HG03135 (cell line): ENCODE measurements at regions not wholly inside any gene's neighbourhood (a gene's known extent, or its start where the extent isn't known, plus 50 kb on each side); places are given as distances from the start of the nearest gene placed in this dataset.

Source experiments
- ATAC-seq: cut with Tn5 transposase; IDR thresholded peaks from one replicate; pipeline ENCODE4 v1.9.1; 2021; ENCODE audit warnings: mild to moderate bottlenecking, moderate library complexity; ENCODE audit not compliant: unreplicated experiment

DNA sequence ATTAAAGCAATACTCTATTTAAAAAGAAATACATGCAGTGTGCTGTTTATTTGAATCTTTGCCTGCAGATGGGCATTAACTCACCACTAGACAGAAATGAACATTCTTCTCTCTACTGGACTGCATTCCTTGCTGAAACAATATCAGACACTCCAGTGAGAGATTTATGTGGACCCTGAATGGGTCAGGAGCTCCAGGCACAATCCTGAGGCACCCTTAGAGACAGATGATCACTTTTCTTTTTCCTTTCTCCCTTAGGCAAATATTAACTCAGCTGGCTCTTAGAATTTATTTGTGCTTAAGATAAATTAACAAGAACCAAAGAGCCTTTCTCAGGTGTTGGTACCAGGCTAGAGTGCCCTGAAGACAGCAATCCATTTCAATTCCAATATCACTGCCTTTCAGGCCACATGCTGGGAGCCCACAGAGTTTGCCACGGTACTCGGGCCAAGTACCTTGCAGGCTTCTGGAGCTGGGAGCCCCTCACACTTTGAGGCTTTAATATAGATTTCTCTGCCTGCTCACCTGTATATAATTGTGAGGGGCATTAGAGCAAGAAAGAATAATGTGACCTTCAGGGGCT is 173.0 kb downstream of the EMP1 start:
- no peak for ATAC-seq

DNA sequence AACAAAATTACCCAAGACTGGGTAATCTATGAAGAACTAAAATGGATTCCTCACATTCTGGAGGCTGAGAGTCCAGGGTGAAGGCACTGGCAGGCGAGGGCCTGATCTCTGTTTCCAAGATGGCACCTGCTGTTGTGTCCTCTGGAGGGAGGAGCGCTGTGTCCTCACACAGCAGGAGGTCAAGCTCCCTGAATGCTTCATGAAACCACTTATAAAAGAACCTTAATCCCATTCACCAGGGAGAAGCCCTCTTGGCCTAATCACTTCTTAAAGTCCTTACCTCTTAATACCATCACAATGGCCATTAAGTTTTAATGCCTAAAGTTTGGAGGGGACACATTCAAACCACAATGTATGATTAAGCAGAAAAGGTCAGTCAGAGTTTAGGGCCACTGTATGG is 172.4 kb downstream of the EMP1 start:
- ATAC-seq = no peak

DNA sequence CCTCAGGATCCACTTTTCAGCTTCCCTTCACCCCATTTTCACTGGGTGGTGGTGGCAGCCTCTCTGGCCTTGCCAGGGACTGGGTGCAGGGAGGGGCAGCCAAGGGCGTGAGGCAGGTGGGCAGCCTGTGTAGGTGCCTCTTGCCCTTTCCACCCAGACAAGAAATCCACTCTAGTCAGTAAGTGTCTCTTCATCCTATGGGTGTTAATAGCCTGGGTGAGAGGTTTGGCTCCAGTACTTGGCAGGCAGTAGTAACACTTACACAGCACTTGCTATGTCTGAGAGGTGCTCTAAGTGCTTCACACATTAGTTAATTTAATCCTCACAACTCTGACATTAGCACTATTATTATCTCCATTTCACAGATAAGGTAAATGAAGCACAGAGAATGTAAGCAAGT is 171.9 kb downstream of the EMP1 start:
- no peak for ATAC-seq

DNA sequence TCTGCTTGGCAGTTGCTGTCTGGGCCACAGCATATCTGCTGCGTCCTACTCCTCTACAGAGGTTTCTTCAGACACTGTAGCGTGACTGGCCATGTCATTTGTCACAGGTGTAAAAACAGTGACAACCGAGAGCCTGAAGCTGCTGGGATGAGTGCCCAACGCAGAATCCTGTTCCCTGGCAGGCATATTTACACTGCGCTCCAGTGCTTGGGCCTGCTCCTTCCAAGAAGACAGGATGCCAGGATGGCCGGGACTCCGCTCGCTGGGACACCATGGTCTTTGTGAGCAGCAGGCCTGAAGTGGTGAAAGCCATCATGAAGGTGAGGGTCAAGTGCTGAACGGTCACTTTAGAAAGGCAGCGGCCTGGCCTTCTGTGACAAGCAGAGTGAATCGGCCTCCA is 171.4 kb downstream of the EMP1 start:
- ATAC-seq = no peak

DNA sequence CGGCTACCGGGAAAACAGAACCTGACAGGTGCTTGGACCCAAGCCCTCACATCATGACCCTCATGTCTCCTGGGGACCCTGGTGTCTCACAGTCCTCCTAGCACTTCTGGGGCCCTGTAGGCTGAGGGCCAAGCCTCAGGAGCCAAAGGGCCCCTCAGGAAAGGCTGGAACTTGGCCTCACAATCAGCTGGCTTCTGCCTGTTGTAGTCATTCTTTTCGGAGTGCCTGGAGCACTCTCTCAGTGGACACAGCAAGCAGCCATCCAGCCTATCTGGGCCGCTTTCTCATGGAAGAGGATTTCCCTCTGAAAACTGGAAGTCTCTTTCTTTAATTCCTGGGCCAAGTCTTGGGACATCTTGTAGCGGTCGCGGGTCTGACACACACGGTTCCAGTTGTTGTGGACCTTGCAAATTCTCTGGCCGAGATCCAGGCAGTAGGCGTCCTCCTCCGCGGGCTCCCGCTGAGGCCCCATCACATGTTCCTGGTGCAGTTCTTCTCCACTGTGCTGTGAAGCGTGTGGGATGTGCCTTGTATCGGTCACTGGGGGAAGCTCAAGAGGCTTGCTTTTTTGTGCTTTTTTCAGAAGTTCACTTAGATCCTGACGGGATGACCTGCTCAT is 169.3 kb downstream of the EMP1 start:
- no peak for ATAC-seq

- ATAC-seq = no peak
Measured at GRCh38 chr12:13362260-13362841, 165.8 kb downstream of the EMP1 start.

DNA sequence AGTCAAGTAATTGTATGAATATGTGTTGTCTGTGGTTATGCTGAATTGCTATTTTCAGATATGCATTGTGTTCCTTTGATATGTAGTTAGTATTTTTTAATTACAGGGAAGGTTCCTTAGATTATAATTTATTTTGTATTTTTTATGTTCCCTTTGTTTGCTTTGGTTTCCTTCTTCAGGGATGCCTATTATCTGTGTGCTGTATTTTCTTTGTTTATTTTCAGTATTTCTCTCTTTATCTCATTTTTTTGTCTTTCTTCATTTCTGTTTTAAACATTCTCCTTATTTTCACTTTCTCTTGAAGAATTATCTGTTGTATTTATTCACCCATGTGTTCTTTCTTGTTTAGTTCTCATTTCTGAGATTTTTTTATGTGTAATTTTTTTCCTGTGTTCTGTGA is 163.1 kb downstream of the EMP1 start:
- no peak for ATAC-seq

DNA sequence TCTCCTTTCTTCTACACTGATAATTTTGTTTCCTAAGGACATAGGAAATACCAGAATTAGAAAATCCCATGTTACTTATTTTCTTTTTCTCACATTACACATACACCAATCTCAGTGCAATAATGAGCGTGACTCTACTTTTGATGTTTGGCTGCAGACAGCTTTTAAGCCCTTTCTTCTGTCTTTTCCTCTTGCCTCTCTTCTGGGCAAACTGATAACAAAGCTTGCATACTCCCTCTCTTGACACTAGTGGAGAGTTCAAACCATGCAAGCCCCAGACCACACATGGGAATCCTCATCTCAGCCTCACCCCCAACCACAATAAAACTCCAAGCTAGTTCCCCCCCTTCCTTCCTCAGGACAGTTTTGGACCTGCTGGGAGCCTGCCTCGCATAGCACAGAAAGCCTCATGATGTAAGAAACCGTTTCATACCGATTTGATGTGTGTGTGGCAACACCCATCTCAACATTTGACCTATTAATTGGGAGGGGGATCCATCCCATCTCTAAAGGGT is 161.9 kb downstream of the EMP1 start:
- no peak for ATAC-seq

- ATAC-seq = no peak
Measured at GRCh38 chr12:13350946-13351345, 154.4 kb downstream of the EMP1 start.

DNA sequence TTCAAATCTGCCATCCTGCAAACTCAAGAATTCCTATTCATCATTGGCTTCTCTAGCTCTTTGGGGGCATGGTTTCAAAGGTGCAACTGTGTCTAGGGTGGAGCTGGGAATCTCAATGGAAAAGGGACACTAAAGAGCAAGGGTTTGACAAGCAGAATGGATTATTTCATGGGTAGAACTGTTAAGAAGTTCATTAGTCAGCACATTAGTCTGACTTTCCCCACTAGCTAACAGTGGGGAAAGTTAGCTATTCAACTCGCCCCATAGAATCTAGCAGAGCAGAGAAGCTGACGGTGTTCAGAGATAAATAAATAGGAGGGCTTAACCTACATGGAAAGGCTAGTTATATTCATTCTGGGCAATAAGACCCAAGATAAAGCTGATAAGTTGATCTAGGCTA is 153.9 kb downstream of the EMP1 start:
- ATAC-seq = no peak

DNA sequence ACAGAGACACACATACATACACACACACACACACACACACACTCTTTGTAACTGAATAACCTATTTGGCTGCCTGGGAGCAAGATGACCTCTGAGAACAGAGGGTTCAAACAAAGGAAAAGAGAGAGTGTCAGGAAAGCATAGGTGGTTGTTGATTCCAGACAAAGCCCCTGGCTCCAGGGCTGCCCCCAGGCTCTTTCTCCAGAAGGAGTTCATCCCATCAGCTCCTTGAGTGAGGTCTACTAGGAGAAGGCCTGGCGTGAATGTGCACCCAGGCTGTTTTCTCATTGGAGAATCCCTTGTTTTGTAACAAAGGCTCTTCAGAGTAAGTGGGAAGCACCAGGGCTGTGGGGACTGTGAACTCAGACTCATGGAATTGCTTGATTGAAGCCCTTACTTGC is 151.9 kb downstream of the EMP1 start:
- no peak for ATAC-seq

DNA sequence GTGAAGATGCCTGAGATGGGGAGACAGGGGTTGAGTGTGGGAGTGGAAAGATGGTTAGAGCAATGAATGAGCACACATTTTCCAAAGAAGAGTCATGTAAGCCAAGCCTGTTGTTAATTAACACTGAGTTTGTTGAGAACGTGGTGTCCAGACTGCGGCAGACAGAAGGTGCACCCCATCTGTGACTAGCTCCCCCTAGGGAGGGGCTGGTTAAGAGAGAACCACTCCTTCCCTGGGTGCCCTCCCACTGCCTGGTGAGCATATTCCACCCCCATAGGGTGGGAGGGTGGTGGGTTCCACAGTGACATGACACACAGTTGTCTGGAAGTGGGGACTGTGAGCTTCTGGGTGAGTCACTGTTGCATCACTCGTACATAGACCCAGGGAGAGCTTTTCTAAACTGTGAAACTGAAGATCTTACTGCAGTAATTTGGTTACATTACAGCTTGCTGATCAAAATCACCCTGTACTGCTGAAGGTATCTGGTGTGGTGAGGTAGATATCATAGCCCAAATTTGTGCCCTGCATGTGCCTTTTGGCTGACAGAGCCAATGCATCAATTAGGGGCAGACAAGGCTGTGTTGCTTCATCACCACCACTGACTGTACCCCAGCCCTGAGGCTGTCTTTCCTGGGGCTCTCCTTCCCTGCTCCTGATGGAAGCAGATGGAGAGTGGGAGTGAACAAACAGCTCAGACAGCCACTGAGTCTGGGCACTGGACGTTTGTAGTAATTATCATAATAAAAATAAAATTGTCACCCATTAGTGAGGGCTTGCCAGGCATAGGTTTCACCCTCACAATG is 150.9 kb downstream of the EMP1 start:
- ATAC-seq = no peak

DNA sequence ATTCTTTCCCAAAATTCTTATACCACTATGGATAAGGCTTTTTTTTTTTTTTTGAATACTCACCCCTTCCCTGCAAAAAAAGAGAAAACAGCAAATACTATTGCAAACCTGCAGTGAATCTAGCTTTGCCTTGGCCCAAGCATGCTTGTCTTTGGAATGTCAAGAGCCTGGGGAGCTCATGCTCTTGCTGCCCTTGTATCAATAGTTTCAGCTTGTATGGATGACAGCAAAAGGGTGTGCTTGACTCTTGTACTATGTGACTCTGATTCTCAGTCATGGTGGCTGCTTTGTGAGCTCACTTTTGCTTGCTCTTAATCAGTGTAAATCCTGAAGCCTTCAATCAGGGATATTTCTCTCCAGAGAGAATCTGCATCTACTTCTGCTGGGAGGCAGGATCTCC is 149.2 kb downstream of the EMP1 start:
- ATAC-seq = no peak

DNA sequence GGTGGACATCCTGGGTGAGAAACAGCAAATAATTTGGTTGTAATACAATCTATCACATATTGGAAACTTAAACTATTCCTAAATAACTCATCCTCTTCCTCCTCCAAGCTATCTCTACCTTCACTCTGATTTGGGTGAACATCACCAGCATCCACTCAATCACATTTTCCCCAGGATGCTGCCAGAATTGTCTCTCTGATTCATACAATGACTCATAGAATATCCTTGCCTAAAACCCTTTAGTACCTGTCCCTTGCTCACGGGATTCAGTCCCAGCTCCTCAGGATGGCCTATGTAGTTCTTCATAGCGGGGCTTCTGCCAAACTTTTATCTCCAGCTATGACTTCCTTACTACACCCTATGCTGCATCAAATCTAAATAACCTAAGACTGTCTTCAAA is 146.8 kb downstream of the EMP1 start:
- ATAC-seq = no peak

GRCh38 chr12:13342971-13343370 is 146.4 kb downstream of the EMP1 start:
- ATAC-seq = no peak

GRCh38 chr12:13340149-13340548 is 143.6 kb downstream of the EMP1 start:
- ATAC-seq = no peak

GRCh38 chr12:13339538-13339937 is 143.0 kb downstream of the EMP1 start:
- ATAC-seq = no peak

DNA sequence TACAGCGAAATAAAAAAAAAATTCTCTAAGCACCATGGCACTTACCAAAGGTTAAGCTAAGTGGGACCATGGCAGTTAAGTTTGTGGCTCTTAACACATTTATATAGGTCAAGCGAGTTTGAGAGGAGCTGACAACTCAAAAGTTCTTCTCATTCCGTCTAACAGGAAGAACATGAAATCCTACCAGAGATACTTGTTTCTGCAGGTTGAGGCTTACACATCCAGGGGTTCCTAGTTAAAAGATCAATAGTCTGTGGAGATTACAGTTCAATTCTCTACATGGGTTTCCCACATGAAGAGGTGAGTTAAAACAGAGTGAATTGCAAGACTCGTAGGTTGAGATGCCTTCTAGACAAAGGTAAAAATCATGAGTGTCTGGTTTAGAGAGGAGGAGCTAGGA is 142.6 kb downstream of the EMP1 start:
- ATAC-seq = no peak

DNA sequence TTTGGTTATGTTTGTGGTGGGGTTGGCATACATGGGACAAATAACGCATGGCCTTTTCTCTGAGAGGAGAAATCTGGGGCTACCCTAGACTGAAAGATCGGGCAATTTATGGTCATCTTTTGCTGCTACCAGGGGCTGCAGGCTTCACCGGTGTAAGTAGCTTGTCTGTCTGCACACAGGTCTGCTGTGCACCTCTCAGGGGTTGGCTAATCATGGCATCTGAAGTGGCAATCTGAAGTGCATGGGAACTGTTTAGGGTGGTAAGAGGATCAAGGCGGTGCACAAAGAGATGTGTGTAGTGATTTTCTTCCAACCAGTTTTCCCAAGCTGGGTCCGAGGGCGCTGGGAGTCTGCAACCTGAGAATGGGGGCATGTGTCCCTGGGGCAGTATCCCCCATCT is 141.3 kb downstream of the EMP1 start:
- no peak for ATAC-seq

- ATAC-seq = no peak
Measured at GRCh38 chr12:13336216-13336615, 139.7 kb downstream of the EMP1 start.

DNA sequence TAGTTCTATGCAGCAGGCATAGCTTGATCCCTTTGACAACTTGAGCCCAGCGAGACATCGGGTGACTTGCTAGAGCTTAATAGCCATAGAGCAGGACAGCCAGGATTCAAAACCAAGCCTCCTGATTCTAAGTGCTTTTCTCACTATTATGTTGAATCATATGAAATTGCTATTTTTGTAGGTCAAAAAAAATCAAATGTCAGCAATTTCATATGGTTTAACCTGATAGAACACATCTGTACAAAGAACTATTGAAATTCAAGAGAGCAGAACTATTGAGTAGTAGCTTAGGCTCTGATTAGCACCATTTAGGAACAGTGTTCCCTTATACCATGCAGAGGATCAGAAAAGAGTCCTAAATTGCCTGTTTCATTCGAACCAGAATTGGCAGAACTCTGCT is 132.0 kb downstream of the EMP1 start:
- ATAC-seq = no peak

- no peak for ATAC-seq
Measured at GRCh38 chr12:13326076-13326475, 129.6 kb downstream of the EMP1 start.
